ENCODE measurements at regions not wholly inside any gene's neighbourhood (a gene's known extent, or its start where the extent isn't known, plus 50 kb on each side); places are given as distances from the start of the nearest gene placed in this dataset.

DNA sequence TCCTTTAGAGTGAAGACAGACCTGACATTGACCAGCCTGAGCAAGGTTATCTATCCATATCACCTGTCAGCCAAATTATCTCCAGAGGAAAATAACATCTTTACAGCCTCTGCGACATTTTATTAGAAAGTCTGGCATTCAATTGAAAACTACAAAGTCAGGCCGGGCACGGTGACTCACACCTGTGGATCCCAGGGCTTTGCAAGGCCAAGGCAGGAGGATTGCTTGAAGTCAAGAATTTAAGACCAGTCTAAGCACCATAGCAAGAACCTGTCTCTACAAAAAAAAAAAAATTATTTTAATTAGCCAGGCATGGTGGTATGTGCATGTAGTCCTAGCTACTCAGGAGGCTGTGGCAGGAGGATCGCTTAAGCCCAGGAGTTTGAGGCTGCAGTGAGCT, 141.6 kb downstream of the RCN1 start:
- no peak overlapping the region for H3K4me3 ChIP-seq (ENCODE audit: insufficient read depth, low read depth, low read length)
- H3K4ac ChIP-seq (ENCODE audit: low read depth, low read length): no peak overlapping the region
- no peak overlapping the region for H4K5ac ChIP-seq (ENCODE audit: low read depth, low read length)
- H2AFZ ChIP-seq (replicated peaks; ENCODE audit: low read length, poor library complexity): no peak overlapping the region
- H4K20me1 ChIP-seq (ENCODE audit: insufficient read depth, low read length): no peaks in the 10 kb centered on the region
- intact Hi-C loops (cut with micrococcal nuclease) (no loop called here), dilution Hi-C loops (cut with HindIII; ENCODE audit: low sequenced_read_pairs, unreplicated experiment) (no loop called here), in situ Hi-C loops (cut with MboI; ENCODE audit: low sequenced_read_pairs) (no loop called here)
- peaks cover 2% of the 10 kb centered on the region; the same call in 1 of the 2 replicates for H3K27me3 ChIP-seq (ENCODE audit: control insufficient read depth, insufficient read depth, low read length)
- H3K4me1 ChIP-seq (ENCODE audit: control insufficient read depth, insufficient read depth, low read length): no peaks in the 10 kb centered on the region
- no peaks in the 10 kb centered on the region for H3K9me1 ChIP-seq (ENCODE audit: insufficient read depth, low read length)
- H3K79me1 ChIP-seq (ENCODE audit: low read depth in 1 of 2, low read length in 2 of 2): no peaks in the 10 kb centered on the region
- H3K4me2 ChIP-seq (ENCODE audit: low read depth, low read length): no peak overlapping the region
- H3K9ac ChIP-seq (ENCODE audit: low read depth, low read length): no peak overlapping the region
- H2BK15ac ChIP-seq (ENCODE audit: low read depth, low read length): no peak overlapping the region
- H3K9me3 ChIP-seq (ENCODE audit: control insufficient read depth, insufficient read depth, low read length): no peaks in the 10 kb centered on the region
- whole genome bisulfite sequencing, 2 experiments (ENCODE audit: extremely low coverage in 2 of 2, insufficient read length in 1 of 2): 83% methylated on average over 1 of the region's 4 CpGs; no CpG with 5 or more reads in 1 of the 2 experiments
- H2BK20ac ChIP-seq (ENCODE audit: low read depth, low read length): no peak overlapping the region
- no peak overlapping the region for H3K27ac ChIP-seq (ENCODE audit: insufficient read depth, low read length)
- no peaks in the 10 kb centered on the region for H3K36me3 ChIP-seq (ENCODE audit: control insufficient read depth, insufficient read depth, low read length)
- H3K14ac ChIP-seq (replicated peaks; ENCODE audit: low read depth, low read length): no peak overlapping the region
- no peak overlapping the region for H4K8ac ChIP-seq (ENCODE audit: low read depth in 2 of 2, low read length in 2 of 2)
- no peak overlapping the region for H3K23ac ChIP-seq (ENCODE audit: low read depth, low read length)
- no peak overlapping the region for H3K18ac ChIP-seq (ENCODE audit: low read depth, low read length)
- CTCF ChIA-PET: interaction anchor here (1.0 to 1.3 kb wide), 3 partner anchors 11 to 21 kb away, joined by 4 to 5 read pairs (median 5); no protein-coding TSS in a partner anchor
- POLR2A ChIA-PET (ENCODE audit: unreplicated experiment): no interaction called here
- no peak overlapping the region for H2BK120ac ChIP-seq (ENCODE audit: low read depth, low read length)
- no TSS peak for BruUV-seq (replicated peaks)
- no peak overlapping the region for H2BK5ac ChIP-seq (ENCODE audit: low read depth, low read length, poor library complexity, severe bottlenecking)
- TF ChIP-seq, protein P1, sequence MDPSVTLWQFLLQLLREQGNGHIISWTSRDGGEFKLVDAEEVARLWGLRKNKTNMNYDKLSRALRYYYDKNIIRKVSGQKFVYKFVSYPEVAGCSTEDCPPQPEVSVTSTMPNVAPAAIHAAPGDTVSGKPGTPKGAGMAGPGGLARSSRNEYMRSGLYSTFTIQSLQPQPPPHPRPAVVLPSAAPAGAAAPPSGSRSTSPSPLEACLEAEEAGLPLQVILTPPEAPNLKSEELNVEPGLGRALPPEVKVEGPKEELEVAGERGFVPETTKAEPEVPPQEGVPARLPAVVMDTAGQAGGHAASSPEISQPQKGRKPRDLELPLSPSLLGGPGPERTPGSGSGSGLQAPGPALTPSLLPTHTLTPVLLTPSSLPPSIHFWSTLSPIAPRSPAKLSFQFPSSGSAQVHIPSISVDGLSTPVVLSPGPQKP (IDR thresholded peaks at IDR 0.05; ENCODE audit: borderline replicate concordance, low read depth, low read length): no peak
- TF ChIP-seq RAD21 (IDR thresholded peaks at IDR 0.05; ENCODE audit: low read length): no peak
- no peak for TF ChIP-seq SMC3 (IDR thresholded peaks at IDR 0.05; ENCODE audit: low read depth, low read length)
- TF ChIP-seq BHLHE40 (IDR thresholded peaks at IDR 0.05; ENCODE audit: low read depth, low read length): no peak
- TF ChIP-seq MAZ (IDR thresholded peaks at IDR 0.05; ENCODE audit: borderline replicate concordance, low read depth, low read length): no peak
- TF ChIP-seq CHD1 (IDR thresholded peaks at IDR 0.05; ENCODE audit: low read depth, low read length): no peak
- TF ChIP-seq RFX5 (IDR thresholded peaks at IDR 0.05; ENCODE audit: low read depth, low read length): no peak
- no peak for TF ChIP-seq MAFK (IDR thresholded peaks at IDR 0.05; ENCODE audit: low read depth, low read length)
- no peak for TF ChIP-seq MXI1 (IDR thresholded peaks at IDR 0.05; ENCODE audit: borderline replicate concordance, low read depth, low read length)
- TF ChIP-seq, protein P2, sequence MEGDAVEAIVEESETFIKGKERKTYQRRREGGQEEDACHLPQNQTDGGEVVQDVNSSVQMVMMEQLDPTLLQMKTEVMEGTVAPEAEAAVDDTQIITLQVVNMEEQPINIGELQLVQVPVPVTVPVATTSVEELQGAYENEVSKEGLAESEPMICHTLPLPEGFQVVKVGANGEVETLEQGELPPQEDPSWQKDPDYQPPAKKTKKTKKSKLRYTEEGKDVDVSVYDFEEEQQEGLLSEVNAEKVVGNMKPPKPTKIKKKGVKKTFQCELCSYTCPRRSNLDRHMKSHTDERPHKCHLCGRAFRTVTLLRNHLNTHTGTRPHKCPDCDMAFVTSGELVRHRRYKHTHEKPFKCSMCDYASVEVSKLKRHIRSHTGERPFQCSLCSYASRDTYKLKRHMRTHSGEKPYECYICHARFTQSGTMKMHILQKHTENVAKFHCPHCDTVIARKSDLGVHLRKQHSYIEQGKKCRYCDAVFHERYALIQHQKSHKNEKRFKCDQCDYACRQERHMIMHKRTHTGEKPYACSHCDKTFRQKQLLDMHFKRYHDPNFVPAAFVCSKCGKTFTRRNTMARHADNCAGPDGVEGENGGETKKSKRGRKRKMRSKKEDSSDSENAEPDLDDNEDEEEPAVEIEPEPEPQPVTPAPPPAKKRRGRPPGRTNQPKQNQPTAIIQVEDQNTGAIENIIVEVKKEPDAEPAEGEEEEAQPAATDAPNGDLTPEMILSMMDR (conservative IDR thresholded peaks at IDR 0.05; ENCODE audit: low read depth, low read length): no peak
- no peak for TF ChIP-seq FOS (IDR thresholded peaks at IDR 0.05; ENCODE audit: low read depth, low read length)
- no peak for TF ChIP-seq RCOR1 (IDR thresholded peaks at IDR 0.05; ENCODE audit: insufficient replicate concordance, low read length)
- TF ChIP-seq NFE2L2 (IDR thresholded peaks at IDR 0.05; ENCODE audit: low read depth, low read length): no peak
- TF ChIP-seq CEBPB (IDR thresholded peaks at IDR 0.05; ENCODE audit: low read depth, low read length): no peak
- TF ChIP-seq POLR2A (IDR thresholded peaks at IDR 0.05; ENCODE audit: low read depth, low read length): no peak
- TF ChIP-seq, protein P3, sequence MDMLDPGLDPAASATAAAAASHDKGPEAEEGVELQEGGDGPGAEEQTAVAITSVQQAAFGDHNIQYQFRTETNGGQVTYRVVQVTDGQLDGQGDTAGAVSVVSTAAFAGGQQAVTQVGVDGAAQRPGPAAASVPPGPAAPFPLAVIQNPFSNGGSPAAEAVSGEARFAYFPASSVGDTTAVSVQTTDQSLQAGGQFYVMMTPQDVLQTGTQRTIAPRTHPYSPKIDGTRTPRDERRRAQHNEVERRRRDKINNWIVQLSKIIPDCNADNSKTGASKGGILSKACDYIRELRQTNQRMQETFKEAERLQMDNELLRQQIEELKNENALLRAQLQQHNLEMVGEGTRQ (IDR thresholded peaks at IDR 0.05; ENCODE audit: low read depth, low read length): no peak
- no peak overlapping the region for H3K56ac ChIP-seq (ENCODE audit: extremely low read depth, insufficient read depth, low read length)
- H2AK5ac ChIP-seq (ENCODE audit: low read depth, low read length): no peak overlapping the region
- ATAC-seq (ENCODE audit: low read depth) (no peak), DNase-seq (no peak)
- H2AK9ac ChIP-seq (replicated peaks; ENCODE audit: low read depth, low read length, poor library complexity): no peak overlapping the region
- no peak overlapping the region for H4K91ac ChIP-seq (ENCODE audit: insufficient read depth, low read depth, low read length)

Measured in IMR-90 (cell line).